HG03025 (cell line): ENCODE measurements at regions not wholly inside any gene's neighbourhood (a gene's known extent, or its start where the extent isn't known, plus 50 kb on each side); places are given as distances from the start of the nearest gene placed in this dataset.
"Not testable (repeated sequence)": the region's sequence is repeated elsewhere in the genome, so short reads cannot be mapped to it uniquely, and the experiment has no call there.

Experiments used
- ATAC-seq: cut with Tn5 transposase; IDR thresholded peaks from one replicate; pipeline ENCODE4 v1.9.1; 2021; ENCODE audit warnings: mild to moderate bottlenecking, moderate library complexity; ENCODE audit not compliant: unreplicated experiment, low FRiP score

DNA sequence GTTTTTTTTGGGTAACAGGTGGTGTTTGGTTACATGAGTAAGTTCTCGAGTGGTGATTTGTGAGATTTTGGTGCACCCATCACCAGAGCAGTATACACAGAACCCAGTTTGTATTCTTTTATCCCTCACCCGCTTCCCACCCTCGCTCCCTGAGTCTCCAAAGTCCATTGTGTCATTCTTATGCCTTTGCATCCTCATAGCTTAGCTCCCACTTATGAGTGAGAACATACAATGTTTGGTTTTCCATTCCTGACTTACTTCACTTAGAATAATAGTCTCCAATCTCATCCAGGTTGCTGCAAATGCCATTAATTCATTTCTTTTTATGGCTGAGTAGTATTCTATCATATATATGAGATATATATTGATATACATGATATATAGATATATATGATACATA is 211.9 kb downstream of the BCAS1 start:
- not testable (repeated sequence) for ATAC-seq

DNA sequence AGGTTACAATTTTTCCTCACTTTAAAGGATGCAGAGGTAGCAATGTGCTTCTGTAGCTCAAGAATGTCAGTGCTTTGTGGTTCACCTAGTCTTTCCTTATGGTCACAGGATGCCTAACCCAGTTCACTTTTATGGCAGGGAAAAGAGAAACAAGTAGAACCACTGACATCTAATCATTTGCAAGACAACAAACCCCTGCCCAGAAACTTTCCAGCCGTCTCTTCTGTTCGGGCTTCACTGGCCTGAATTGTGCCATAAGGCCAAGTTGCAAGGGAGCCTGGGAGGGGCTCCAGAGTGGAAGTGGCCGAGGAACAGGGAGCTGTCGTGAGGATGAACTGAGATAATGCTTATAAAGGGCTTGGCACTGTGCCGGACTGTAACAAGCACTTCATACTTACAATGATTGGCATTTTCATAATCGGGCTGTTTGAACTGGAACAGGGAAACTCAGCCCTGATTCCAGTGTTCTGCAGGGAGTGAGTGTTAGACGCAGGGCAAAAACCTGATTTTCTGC is 212.6 kb downstream of the BCAS1 start:
- no peak for ATAC-seq

DNA sequence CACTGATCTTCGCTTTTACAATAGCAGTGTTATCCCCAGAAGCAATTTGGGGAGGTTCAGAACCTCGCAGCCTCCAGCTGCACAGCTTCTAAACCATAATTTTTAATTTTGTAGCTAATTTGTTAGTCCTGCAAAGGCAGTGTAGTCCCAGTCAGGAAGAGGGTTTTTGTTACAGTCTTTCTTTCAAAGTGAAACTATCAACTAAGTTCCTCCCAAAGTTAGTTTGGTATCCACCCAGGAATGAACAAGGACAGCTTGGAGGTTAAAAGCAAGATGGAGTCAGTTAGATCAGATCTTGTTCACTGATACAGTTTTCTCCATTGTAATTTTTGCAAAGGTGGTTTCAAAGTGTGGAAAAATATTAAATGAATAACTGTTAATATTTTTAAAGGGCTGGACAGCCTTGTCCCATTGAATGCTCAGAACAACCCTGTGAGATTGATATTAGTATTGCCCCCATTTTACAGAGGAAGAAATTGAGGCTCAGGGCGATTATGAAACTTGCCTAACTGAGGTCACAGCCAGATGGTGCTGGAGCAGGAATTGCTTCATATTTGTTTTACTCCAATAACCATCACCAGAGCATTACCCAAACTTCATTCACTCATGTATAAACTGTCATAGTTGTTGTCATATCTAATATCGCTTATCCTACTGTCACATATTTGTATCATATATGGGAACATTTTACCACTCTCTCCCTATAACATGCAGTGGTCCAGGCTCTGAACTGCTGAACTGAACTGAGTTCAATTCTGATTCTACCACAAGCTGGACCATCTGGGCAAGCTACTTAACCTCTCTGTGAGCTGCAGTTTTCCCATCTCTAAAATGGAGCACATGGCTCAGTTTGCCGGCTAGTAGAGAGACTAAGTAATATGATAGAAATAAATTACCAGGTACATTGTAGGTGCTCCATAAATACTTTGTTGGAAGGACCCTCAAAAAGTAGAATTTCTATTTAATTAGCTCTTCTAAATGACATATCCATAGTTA is 213.8 kb downstream of the BCAS1 start:
- ATAC-seq: no peak

DNA sequence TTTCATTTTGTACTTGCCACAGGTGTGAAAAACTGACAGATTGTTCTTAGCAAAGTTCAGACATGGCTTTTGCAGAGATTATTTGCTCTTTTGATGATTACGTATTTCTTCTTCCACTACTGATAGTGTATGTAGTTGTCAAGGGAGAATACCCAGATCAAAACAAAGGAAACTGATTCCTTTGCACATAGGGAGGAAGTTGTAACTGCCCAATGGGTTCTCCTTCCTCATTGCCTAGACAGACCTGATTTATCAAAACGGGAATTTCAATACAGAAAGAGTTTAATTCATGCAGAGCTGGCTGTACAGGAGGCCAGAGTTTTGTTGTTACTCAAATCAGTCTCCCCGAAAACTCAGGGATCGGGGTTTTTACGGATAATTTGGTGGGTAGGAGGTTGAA is 214.7 kb downstream of the BCAS1 start:
- ATAC-seq: no peak

DNA sequence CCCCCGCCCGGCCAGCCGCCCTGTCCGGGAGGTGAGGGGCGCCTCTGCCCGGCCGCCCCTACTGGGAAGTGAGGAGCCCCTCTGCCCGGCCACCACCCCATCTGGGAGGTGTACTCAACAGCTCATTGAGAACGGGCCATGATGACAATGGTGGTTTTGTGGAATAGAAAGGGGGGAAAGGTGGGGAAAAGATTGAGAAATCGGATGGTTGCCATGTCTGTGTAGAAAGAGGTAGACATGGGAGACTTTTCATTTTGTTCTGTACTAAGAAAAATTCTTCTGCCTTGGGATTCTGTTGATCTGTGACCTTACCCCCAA is 215.8 kb downstream of the BCAS1 start:
- ATAC-seq: not testable (repeated sequence)

DNA sequence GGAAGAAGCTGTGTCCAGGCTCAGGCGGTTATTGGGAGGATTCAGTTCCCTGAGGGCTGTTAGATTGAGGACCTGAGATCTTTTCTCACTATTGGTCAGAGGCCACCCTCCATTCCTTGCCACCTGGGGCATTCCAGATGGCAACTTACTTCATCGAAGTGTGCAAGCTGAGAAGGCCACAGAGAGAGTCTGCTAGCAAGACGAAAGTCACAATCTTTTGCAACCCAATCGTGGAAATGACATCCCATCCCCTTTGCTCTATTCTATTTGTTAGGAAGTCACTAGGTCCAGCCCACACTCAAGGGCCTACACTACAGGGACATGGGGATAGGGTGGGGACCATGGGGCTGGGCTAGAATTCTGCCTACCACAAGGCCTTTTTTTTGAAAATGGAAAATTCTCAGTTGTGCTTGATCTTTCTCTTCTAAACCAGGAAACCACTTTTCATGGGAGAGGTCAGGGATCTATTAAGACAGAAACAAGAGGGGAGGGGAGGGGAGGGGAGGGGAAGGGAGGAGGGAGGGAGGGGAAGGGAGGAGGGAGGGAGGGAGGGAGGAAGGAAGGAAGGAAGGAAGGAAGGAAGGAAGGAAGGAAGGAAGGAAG is 217.2 kb downstream of the BCAS1 start:
- ATAC-seq: no peak

DNA sequence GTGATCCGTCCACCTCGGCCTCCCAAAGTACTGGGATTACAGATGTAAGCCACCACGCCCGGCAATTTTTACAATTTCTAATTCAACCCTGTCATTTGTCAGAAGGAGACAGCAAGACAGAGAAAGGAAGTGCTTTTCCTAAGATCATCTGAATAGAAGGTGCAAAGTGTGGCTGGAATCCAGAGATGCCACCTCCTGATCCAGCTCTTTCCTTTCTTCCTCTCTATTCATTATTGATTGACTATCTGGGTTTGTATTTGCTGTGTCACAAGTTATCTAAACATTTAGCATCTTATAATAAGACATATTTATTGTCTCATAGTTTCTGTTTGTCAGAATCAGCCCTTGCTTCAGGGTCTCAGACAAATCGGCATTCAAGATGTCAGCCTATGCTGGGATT is 217.7 kb downstream of the BCAS1 start:
- ATAC-seq: no peak

DNA sequence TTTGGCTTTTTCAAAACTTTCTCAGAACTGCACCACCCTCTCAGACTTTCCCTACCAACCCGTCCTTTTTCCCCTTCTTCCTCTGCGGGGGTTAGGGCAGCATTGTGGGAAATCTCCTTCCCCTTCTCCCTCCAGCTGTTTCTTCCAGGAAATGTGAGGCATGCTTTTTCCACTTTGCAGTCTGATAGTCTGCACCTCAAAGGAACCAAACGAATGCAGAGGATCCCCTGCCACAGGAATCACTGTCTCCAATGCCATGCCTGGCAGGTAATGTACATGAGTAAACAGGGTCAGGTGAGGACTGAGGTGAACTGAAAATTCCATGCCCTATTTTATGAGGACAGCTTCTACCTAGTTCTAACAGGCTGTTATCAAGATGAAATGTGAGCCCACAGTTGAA is 218.4 kb downstream of the BCAS1 start:
- no peak for ATAC-seq

DNA sequence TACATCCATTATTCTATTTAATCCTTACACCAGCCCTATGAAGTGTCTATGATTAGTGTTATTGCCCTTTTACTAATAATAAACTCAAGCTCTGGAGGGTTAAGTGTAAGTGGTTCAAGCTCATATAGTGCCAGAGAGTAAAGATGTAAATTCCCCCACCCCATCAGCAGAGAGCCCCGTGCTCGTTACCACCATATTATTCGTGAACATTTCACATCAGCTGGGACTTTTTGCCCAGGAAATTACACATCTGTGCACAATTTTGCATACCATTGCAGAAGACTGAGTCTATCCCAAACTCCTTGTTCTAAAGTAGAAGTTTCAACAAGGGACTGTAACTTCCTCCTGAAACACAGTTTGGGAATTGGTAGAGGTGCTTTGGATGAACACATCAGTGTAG is 220.1 kb downstream of the BCAS1 start:
- ATAC-seq: no peak

DNA sequence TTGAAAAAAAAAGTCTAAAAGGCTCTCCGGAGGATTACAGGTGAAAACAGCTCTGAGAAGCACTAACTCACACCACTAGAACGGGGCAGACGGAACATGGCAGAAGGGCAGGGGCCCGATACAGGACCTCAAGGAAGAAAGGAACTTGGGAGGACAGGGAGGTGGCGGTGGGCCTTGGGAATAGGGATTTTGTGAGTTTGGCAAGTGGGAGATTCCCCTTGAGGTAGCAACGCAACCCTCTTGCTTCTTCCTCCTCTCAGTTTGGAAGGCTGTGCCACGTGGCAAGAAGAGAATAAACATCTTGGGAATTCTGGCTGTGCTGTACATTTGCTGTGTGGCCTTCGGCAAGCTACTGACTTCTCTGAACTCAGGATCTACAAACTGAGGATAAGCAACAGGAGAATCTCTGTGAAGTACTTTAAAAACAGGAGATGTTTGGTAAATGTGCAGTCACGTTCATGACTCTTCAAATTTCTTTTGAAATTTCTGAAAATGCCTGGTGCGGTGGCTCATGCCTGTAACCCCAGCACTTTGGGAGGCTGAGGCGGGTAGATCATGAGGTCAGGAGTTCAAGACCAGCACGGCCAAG is 220.8 kb downstream of the BCAS1 start:
- no peak for ATAC-seq

DNA sequence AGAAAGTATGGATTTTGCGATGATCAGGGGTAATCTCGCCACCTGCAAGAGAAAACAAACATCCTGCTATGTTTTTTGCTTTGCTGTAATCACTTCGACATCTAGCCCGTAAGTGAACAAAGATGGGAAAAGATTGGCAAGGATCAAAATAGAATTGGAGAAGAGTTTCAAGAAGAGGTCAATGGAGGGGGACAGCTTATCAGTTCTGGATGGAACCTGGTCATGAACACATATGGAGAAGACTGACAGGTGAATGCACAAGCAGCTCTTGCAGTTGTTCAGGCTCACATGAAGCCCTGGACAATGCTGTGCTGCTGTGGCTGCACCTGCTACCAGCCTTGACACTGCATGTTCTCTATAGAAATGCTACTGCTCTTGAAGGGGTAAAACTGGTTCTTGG is 222.1 kb downstream of the BCAS1 start:
- no peak for ATAC-seq

DNA sequence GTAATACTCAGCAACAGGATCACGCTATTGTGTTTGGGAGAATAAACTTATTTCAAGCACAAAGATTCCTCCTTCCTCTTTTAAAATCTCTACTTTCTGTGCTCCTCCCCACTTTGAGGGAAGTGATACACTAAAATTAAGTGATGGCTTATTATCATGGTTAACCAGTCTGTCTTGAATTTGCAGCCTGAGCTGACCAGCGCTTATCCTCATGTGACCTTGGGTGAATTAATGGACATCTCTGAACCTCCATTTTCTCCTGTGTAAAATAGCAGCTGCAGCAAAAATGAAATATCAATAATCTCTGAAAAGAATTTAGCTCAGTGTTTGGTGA is 222.6 kb downstream of the BCAS1 start:
- ATAC-seq: no peak

DNA sequence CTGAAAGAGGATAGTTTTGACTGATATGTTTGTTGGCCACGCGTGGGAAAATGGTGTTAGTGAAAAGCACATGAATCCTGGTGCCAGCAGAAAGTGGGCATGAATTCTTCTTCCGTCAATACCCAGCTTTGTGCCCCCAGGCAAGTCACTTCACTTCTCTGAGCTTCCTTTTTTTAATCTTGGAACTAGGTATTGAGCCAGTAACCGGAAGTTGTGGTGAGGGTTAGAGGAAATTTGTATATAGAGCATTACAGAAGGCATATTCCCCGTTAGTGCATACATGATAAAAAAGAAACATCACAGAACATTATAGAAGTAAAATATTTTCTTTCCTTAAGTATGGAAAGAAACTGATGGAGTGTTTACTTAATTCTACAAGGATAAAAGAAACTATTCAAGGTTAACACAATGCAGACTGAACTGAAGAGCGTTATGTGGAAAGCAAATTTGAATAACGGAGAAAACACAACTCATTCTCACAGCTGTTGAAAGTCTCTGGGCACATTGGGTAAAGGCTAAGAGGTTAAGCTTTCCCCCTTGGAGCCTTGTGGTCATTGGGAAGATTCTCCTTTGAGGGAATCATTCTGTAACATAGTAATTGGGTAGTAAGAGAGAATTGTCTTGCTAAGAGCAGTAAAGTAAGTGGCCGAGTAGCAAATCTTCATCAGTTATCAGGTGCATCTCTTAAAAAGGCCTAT is 223.1 kb downstream of the BCAS1 start:
- no peak for ATAC-seq

DNA sequence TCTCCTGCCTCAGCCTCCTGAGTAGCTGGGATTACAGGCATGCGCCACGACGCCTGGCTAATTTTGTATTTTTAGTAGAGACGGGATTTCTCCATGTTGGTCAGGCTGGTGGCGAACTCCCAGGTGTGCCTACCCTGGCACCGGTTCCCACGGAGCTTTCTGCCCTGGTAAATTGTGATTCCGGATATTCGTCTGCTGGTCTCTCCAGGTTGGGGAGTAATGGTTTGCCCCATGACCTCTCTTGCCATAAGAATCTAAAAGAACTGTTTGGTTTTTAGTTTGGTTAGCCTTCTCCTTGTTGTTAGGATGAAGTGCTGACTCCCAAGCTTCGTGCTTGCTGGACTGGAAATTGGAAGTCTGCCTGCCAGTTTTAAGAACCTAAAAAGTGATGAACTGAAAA is 223.8 kb downstream of the BCAS1 start:
- ATAC-seq: no peak

DNA sequence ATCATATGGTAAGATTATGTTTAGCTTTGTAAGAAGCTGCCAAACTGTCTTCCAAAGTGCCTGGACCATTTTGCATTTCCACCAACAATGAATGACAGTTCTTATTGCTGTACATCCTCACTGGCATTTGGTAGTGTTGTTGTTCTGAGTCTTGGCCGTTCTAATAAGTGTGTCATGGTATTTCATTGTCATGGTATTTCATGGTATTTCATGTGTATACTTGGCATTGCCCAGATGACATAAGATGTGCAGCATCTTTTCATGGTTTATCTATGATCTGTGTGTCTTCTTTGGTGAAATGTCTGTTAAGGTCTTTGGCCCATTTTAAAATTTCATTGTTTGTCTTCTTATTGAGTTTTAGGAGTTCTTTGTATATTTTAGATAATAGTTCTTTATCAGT is 224.4 kb downstream of the BCAS1 start:
- no peak for ATAC-seq

DNA sequence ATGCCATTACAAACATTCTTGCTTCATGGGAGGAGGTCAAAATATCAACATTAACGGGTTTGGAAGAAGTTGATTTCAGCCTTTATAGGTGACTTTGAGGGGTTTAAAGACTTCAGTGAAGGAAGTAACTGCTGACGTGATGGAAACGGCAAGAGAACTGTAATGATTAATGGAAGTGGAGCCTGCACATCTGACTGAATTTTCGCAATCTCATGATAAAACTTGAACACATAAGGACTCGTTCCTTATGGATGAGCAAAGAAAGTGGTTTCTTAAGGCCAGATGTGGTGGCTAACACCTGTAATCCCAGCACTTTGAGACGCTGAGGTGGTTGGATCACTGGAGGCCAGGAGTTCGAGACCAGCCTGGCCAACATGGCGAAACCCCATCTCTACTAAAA is 226.1 kb downstream of the BCAS1 start:
- no peak for ATAC-seq

DNA sequence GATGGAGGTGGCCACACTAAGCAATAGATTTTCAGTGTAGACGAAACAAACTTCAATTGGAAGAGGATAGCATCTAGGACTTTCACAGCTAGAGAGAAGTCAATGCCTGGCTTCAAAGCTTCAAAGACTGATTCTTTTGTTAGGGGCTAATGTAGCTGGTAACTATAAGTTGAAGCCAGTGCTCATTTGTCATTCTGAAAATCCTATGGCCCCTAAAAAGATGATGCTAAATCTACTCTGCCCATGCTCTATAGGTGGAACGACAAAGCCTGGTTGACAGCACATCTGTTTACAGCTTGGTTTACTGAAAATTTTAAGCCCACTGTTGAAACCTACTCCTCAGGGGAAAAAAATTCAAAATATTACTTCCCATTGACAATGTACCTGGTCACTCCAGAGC is 226.7 kb downstream of the BCAS1 start:
- no peak for ATAC-seq

DNA sequence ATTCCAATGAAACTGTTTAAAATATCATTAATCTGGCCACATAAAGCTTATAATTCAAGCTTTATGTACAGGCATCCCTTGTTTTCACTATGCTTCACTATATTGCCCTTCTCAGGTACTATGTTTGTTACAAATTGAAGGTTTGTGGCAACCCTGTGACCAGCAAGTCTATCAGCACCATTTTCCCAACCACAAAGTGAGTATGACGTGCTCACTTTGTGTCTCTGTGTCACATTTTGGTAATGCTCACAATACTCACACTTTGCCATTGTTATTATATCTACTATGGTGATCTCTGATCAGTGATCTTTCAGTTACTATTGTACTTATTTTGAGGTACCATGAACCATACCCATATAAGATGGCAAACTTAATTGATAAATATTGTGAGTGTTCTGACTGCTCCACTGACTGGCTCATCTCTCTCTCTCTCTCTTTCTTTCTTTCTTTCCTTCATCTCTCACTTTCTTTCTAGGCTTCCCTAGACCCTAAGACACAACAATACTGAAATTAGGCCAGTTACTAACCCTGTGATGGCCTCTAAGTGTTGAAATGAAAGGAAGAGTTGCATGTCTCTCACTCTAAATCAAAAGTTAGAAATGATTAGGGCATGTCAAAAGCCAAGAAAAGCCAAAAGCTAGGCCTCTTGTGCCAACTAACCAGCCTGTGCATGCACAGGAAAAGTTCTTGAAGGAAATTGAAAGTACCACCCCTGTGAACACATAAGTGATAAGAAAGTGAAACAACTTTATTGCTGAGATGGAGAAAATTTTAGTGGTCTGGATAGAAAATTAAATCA is 227.9 kb downstream of the BCAS1 start:
- ATAC-seq: no peak

DNA sequence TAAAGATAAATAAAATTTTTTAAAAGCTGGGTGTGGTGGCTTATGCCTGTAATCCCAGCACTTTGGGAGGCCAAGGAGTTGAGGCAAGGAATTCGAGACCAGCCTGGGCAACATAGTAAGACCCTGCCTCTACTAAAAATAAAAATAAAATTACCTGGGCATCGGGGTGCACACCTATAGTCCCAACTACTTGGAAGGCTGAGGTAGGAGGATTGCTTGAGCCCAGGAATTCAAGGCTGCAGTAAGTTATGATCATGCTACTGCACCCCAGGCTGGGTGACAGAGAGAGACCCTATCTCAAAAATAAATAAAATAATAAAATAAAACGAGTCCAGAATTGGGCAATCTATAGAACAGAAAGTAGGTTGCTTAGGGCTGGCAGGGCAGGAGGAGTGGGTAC is 228.7 kb downstream of the BCAS1 start:
- ATAC-seq: no peak

DNA sequence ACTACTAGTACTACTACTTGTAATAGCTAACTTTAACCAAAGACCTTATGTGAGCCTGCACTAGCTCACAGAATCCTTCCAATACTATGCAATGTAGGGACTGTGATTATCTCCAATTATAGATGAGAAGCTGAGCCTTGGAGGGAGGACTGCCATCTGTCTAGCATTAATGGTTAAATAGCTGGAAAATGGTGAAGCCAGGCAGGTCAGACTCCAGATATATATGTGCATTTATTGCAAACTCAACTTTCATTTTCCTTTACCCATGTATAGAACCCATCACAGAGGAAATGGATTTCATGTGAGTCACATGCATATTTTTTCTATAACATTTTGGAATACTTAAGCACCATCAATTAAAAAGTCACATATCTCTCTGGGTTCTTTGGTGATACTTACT is 229.9 kb downstream of the BCAS1 start:
- no peak for ATAC-seq
